ENCODE measurements at regions not wholly inside any gene's neighbourhood (a gene's known extent, or its start where the extent isn't known, plus 50 kb on each side); places are given as distances from the start of the nearest gene placed in this dataset.

GRCh38 chr9:22265534-22265933 lies 181.1 kb upstream of the DMRTA1 start:
- intact Hi-C loops (cut with DNase I): no loop called here
- DNase-seq: no peak

GRCh38 chr9:22274477-22274876 lies 172.1 kb upstream of the DMRTA1 start:
- H3K4me3 ChIP-seq: no peak overlapping the region
- no peaks in the 10 kb centered on the region for H3K36me3 ChIP-seq
- TF ChIP-seq CTCF (IDR thresholded peaks at IDR 0.05): no peak
- no peak overlapping the region for H3K27ac ChIP-seq
- DNase-seq (no peak), ATAC-seq (no peak)
- intact Hi-C loops (cut with DNase I): no loop called here
- H3K27me3 ChIP-seq (ENCODE audit: low read depth): no peaks in the 10 kb centered on the region
- no peaks in the 10 kb centered on the region for H3K9me3 ChIP-seq
- H3K4me1 ChIP-seq: no peaks in the 10 kb centered on the region

More at GRCh38 chr9:22265534-22265933, 181.1 kb upstream of the DMRTA1 start:
- peaks cover 12% of the 10 kb centered on the region for H3K9me3 ChIP-seq
- no peak overlapping the region for H3K4me3 ChIP-seq
- H3K27me3 ChIP-seq (ENCODE audit: low read depth): no peaks in the 10 kb centered on the region
- no peaks in the 10 kb centered on the region for H3K4me1 ChIP-seq
- no peak for TF ChIP-seq CTCF (IDR thresholded peaks at IDR 0.05)
- no peaks in the 10 kb centered on the region for H3K36me3 ChIP-seq
- H3K27ac ChIP-seq: no peak overlapping the region
- ATAC-seq: no peak

- Histone ChIP-seq H3K36me3 (no peaks in the 10 kb centered on the region), H3K27ac (no peak overlapping the region), H3K4me3 (no peak overlapping the region), H3K9me3 (no peaks in the 10 kb centered on the region), H3K4me1 (no peaks in the 10 kb centered on the region), H3K27me3 (ENCODE audit: low read depth) (no peaks in the 10 kb centered on the region)
- intact Hi-C loops (cut with DNase I): no loop called here
- no peak for TF ChIP-seq CTCF (IDR thresholded peaks at IDR 0.05)
- ATAC-seq (no peak), DNase-seq (no peak)
Observed at GRCh38 chr9:22278426-22278825, 168.2 kb upstream of the DMRTA1 start.

GRCh38 chr9:22279636-22280035 lies 167.0 kb upstream of the DMRTA1 start:
- Histone ChIP-seq H3K4me3 (no peak overlapping the region), H3K9me3 (no peaks in the 10 kb centered on the region), H3K27ac (no peak overlapping the region), H3K4me1 (no peaks in the 10 kb centered on the region), H3K36me3 (no peaks in the 10 kb centered on the region), H3K27me3 (ENCODE audit: low read depth) (no peaks in the 10 kb centered on the region)
- DNase-seq (no peak), ATAC-seq (no peak)
- no peak for TF ChIP-seq CTCF (IDR thresholded peaks at IDR 0.05)
- intact Hi-C loops (cut with DNase I): no loop called here

- ATAC-seq (no peak), DNase-seq (no peak)
- H3K27ac ChIP-seq: no peak overlapping the region
- intact Hi-C loops (cut with DNase I): no loop called here
- H3K4me3 ChIP-seq: no peak overlapping the region
- no peaks in the 10 kb centered on the region for H3K9me3 ChIP-seq
- no peaks in the 10 kb centered on the region for H3K36me3 ChIP-seq
- TF ChIP-seq CTCF (IDR thresholded peaks at IDR 0.05): no peak
- no peaks in the 10 kb centered on the region for H3K27me3 ChIP-seq (ENCODE audit: low read depth)
- no peaks in the 10 kb centered on the region for H3K4me1 ChIP-seq
Observed at GRCh38 chr9:22285066-22285465, 161.6 kb upstream of the DMRTA1 start.

GRCh38 chr9:22286661-22287060 lies 160.0 kb upstream of the DMRTA1 start:
- DNase-seq: no peak
- no peak overlapping the region for H3K4me3 ChIP-seq
- no peaks in the 10 kb centered on the region for H3K4me1 ChIP-seq
- ATAC-seq: no peak
- H3K27me3 ChIP-seq (ENCODE audit: low read depth): no peaks in the 10 kb centered on the region
- H3K36me3 ChIP-seq: no peaks in the 10 kb centered on the region
- H3K27ac ChIP-seq: no peak overlapping the region
- no peak for TF ChIP-seq CTCF (IDR thresholded peaks at IDR 0.05)
- intact Hi-C loops (cut with DNase I): no loop called here
- no peaks in the 10 kb centered on the region for H3K9me3 ChIP-seq
